ENCODE measurements at regions not wholly inside any gene's neighbourhood (a gene's known extent, or its start where the extent isn't known, plus 50 kb on each side); places are given as distances from the start of the nearest gene placed in this dataset.

DNA sequence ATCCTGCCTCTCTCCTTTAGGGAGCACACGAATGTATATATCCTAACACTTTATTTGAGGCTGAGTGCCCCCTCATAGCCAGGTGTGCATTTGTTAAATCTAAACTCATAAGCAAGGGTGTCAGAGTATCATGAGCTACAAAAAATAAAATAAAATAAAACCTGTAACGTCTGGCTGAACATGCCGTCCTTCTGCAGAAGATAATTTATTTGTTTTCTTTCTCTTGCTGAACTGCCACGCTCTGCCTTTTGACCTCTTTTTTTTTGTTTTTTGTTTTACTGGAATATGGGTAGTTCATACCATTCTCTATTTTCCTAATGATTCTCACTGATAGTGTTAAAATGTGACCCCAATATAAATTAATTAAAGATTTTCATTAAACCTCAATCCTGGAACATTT, 117.7 kb upstream of the MPDZ start:
- H3K27me3 ChIP-seq (ENCODE audit: control insufficient read depth, insufficient read depth, low read length) = no peaks in the 10 kb centered on the region
- no peaks in the 10 kb centered on the region for H3K4me1 ChIP-seq (ENCODE audit: control insufficient read depth, insufficient read depth, low read length)
- no peak overlapping the region for H3K9ac ChIP-seq (ENCODE audit: low read depth, low read length)
- no peaks in the 10 kb centered on the region for H3K36me3 ChIP-seq (ENCODE audit: control insufficient read depth, insufficient read depth, low read length)
- H3K4me3 ChIP-seq (ENCODE audit: low read depth, low read length) = no peak overlapping the region
- H3K9me3 ChIP-seq (ENCODE audit: control insufficient read depth, insufficient read depth, low read length) = no peaks in the 10 kb centered on the region
- no peak overlapping the region for H3K27ac ChIP-seq (ENCODE audit: low read depth, low read length)

- Histone ChIP-seq H3K9me3 (ENCODE audit: control insufficient read depth, insufficient read depth, low read length) (no peaks in the 10 kb centered on the region), H3K27me3 (ENCODE audit: control insufficient read depth, insufficient read depth, low read length) (no peaks in the 10 kb centered on the region), H3K27ac (ENCODE audit: low read depth, low read length) (no peak overlapping the region), H3K9ac (ENCODE audit: low read depth, low read length) (no peak overlapping the region), H3K4me3 (ENCODE audit: low read depth, low read length) (no peak overlapping the region), H3K4me1 (ENCODE audit: control insufficient read depth, insufficient read depth, low read length) (no peaks in the 10 kb centered on the region), H3K36me3 (ENCODE audit: control insufficient read depth, insufficient read depth, low read length) (no peaks in the 10 kb centered on the region)
These were observed 116.9 kb upstream of the MPDZ start for GRCh38 chr9:13396418-13396817.

GRCh38 chr9:13395156-13395555, 115.7 kb upstream of the MPDZ start:
- H3K27ac ChIP-seq (ENCODE audit: low read depth, low read length) = no peak overlapping the region
- no peaks in the 10 kb centered on the region for H3K27me3 ChIP-seq (ENCODE audit: control insufficient read depth, insufficient read depth, low read length)

GRCh38 chr9:13388157-13388556, 108.7 kb upstream of the MPDZ start:
- Histone ChIP-seq H3K27ac (ENCODE audit: low read depth, low read length) (no peak overlapping the region), H3K9me3 (ENCODE audit: control insufficient read depth, insufficient read depth, low read length) (no peaks in the 10 kb centered on the region), H3K9ac (ENCODE audit: low read depth, low read length) (no peak overlapping the region), H3K4me3 (ENCODE audit: low read depth, low read length) (no peak overlapping the region), H3K27me3 (ENCODE audit: control insufficient read depth, insufficient read depth, low read length) (no peaks in the 10 kb centered on the region), H3K4me1 (ENCODE audit: control insufficient read depth, insufficient read depth, low read length) (no peaks in the 10 kb centered on the region), H3K36me3 (ENCODE audit: control insufficient read depth, insufficient read depth, low read length) (no peaks in the 10 kb centered on the region)

More at GRCh38 chr9:13395156-13395555, 115.7 kb upstream of the MPDZ start:
- Histone ChIP-seq H3K9me3 (ENCODE audit: control insufficient read depth, insufficient read depth, low read length) (no peaks in the 10 kb centered on the region), H3K4me3 (ENCODE audit: low read depth, low read length) (no peak overlapping the region), H3K4me1 (ENCODE audit: control insufficient read depth, insufficient read depth, low read length) (no peaks in the 10 kb centered on the region), H3K9ac (ENCODE audit: low read depth, low read length) (no peak overlapping the region), H3K36me3 (ENCODE audit: control insufficient read depth, insufficient read depth, low read length) (no peaks in the 10 kb centered on the region)

- Histone ChIP-seq H3K27ac (ENCODE audit: low read depth, low read length) (no peak overlapping the region), H3K4me3 (ENCODE audit: low read depth, low read length) (no peak overlapping the region), H3K9me3 (ENCODE audit: control insufficient read depth, insufficient read depth, low read length) (no peaks in the 10 kb centered on the region), H3K36me3 (ENCODE audit: control insufficient read depth, insufficient read depth, low read length) (no peaks in the 10 kb centered on the region), H3K9ac (ENCODE audit: low read depth, low read length) (no peak overlapping the region), H3K27me3 (ENCODE audit: control insufficient read depth, insufficient read depth, low read length) (no peaks in the 10 kb centered on the region), H3K4me1 (ENCODE audit: control insufficient read depth, insufficient read depth, low read length) (no peaks in the 10 kb centered on the region)
These were observed 108.2 kb upstream of the MPDZ start for GRCh38 chr9:13387734-13388067.

DNA sequence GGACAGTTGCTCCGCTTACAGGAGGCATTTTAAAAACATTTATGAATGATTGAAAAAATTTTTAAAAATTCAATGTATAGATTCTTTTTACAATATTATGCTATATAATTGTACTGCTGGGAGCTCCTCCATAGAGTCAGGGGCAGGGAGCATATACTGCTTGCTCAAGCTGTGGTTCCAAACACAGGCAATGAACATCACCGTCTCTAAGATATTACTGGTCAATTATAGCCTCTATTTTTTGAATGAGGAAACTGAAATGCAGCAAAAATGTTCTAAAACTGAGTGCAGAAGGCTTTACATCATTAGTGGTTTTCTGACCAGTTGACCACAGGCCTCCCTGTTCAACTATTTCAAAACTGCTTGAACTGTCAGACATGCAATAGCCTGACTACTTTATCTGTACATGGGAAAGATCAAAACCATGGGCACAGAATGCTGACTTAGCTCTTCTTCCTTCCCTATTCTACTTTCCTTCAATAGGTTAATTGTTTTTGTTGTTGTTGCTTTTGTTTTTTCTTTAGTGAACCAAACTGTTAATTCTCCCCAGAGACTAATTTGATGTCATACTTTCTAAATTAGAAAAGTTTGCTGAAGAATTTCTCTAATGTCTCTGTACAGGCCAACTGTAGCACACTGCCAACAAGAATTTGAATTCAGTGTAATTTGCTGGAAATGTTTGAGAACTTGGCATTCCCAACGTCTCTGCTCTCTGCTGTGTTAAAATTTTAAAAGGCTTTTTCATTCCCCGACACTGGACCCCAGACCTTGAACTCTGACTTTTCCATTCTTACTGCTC, 107.6 kb upstream of the MPDZ start:
- Histone ChIP-seq H3K4me1 (ENCODE audit: control insufficient read depth, insufficient read depth, low read length) (no peaks in the 10 kb centered on the region), H3K4me3 (ENCODE audit: low read depth, low read length) (no peak overlapping the region), H3K27ac (ENCODE audit: low read depth, low read length) (no peak overlapping the region), H3K27me3 (ENCODE audit: control insufficient read depth, insufficient read depth, low read length) (no peaks in the 10 kb centered on the region), H3K36me3 (ENCODE audit: control insufficient read depth, insufficient read depth, low read length) (no peaks in the 10 kb centered on the region), H3K9me3 (ENCODE audit: control insufficient read depth, insufficient read depth, low read length) (no peaks in the 10 kb centered on the region), H3K9ac (ENCODE audit: low read depth, low read length) (no peak overlapping the region)

DNA sequence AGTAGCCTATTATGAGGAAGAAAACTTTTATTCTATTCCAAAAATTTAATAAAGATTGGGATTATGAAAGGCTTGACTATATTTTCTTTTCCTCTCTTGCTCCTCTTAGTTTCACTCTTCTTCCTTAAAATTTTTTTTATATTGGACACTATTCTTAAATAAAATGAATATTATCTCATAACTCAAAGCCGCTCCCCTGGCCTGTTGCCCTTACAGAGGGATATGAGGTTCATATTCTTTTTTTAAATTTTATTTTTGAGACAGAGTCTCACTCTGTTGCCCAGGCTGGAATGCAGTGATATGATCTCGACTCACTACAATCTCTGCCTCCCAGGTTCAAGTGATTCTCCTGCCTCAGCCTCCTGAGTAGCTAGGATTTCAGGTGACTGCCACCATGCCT, 106.8 kb upstream of the MPDZ start:
- H3K4me1 ChIP-seq (ENCODE audit: control insufficient read depth, insufficient read depth, low read length) = no peaks in the 10 kb centered on the region
- H3K9ac ChIP-seq (ENCODE audit: low read depth, low read length) = no peak overlapping the region
- H3K36me3 ChIP-seq (ENCODE audit: control insufficient read depth, insufficient read depth, low read length) = no peaks in the 10 kb centered on the region
- H3K27me3 ChIP-seq (ENCODE audit: control insufficient read depth, insufficient read depth, low read length) = no peaks in the 10 kb centered on the region
- H3K27ac ChIP-seq (ENCODE audit: low read depth, low read length) = no peak overlapping the region
- H3K4me3 ChIP-seq (ENCODE audit: low read depth, low read length) = no peak overlapping the region
- no peaks in the 10 kb centered on the region for H3K9me3 ChIP-seq (ENCODE audit: control insufficient read depth, insufficient read depth, low read length)

- Histone ChIP-seq H3K4me1 (ENCODE audit: control insufficient read depth, insufficient read depth, low read length) (no peaks in the 10 kb centered on the region), H3K27ac (ENCODE audit: low read depth, low read length) (no peak overlapping the region), H3K36me3 (ENCODE audit: control insufficient read depth, insufficient read depth, low read length) (no peaks in the 10 kb centered on the region), H3K9me3 (ENCODE audit: control insufficient read depth, insufficient read depth, low read length) (no peaks in the 10 kb centered on the region), H3K9ac (ENCODE audit: low read depth, low read length) (no peak overlapping the region), H3K4me3 (ENCODE audit: low read depth, low read length) (no peak overlapping the region), H3K27me3 (ENCODE audit: control insufficient read depth, insufficient read depth, low read length) (no peaks in the 10 kb centered on the region)
These were observed 104.4 kb upstream of the MPDZ start for GRCh38 chr9:13383855-13384254.

GRCh38 chr9:13383216-13383615, 103.7 kb upstream of the MPDZ start:
- Histone ChIP-seq H3K9me3 (ENCODE audit: control insufficient read depth, insufficient read depth, low read length) (no peaks in the 10 kb centered on the region), H3K27ac (ENCODE audit: low read depth, low read length) (no peak overlapping the region), H3K27me3 (ENCODE audit: control insufficient read depth, insufficient read depth, low read length) (no peaks in the 10 kb centered on the region), H3K9ac (ENCODE audit: low read depth, low read length) (no peak overlapping the region), H3K4me1 (ENCODE audit: control insufficient read depth, insufficient read depth, low read length) (no peaks in the 10 kb centered on the region), H3K36me3 (ENCODE audit: control insufficient read depth, insufficient read depth, low read length) (no peaks in the 10 kb centered on the region), H3K4me3 (ENCODE audit: low read depth, low read length) (no peak overlapping the region)

DNA sequence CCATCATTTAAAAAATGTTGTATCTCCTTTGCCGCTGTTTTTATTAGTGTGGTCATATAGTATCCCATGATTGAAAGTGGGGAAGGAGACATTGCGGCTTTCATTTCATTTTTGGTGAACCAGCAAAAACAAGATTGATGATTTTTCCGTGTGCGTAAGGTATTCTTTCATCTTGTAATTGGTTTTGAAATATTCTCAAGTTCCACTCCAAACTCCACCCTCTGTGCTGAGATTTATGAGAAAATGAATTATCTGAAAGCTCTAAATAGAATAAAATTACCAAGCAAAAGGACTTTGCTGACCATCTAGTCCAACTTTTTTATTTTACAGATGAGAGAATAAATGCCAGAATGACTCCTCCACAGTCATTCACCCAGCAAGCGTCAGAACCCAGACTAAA, 103.1 kb upstream of the MPDZ start:
- Histone ChIP-seq H3K27me3 (ENCODE audit: control insufficient read depth, insufficient read depth, low read length) (no peaks in the 10 kb centered on the region), H3K4me3 (ENCODE audit: low read depth, low read length) (no peak overlapping the region), H3K27ac (ENCODE audit: low read depth, low read length) (no peak overlapping the region), H3K9ac (ENCODE audit: low read depth, low read length) (no peak overlapping the region), H3K36me3 (ENCODE audit: control insufficient read depth, insufficient read depth, low read length) (no peaks in the 10 kb centered on the region), H3K9me3 (ENCODE audit: control insufficient read depth, insufficient read depth, low read length) (no peaks in the 10 kb centered on the region), H3K4me1 (ENCODE audit: control insufficient read depth, insufficient read depth, low read length) (no peaks in the 10 kb centered on the region)

GRCh38 chr9:13380903-13381302, 101.4 kb upstream of the MPDZ start:
- Histone ChIP-seq H3K9ac (ENCODE audit: low read depth, low read length) (no peak overlapping the region), H3K27ac (ENCODE audit: low read depth, low read length) (no peak overlapping the region), H3K27me3 (ENCODE audit: control insufficient read depth, insufficient read depth, low read length) (no peaks in the 10 kb centered on the region), H3K4me3 (ENCODE audit: low read depth, low read length) (no peak overlapping the region), H3K4me1 (ENCODE audit: control insufficient read depth, insufficient read depth, low read length) (no peaks in the 10 kb centered on the region), H3K9me3 (ENCODE audit: control insufficient read depth, insufficient read depth, low read length) (no peaks in the 10 kb centered on the region), H3K36me3 (ENCODE audit: control insufficient read depth, insufficient read depth, low read length) (no peaks in the 10 kb centered on the region)

All from HUES48 (cell line).